GM11168 (cell line): ENCODE measurements at regions not wholly inside any gene's neighbourhood (a gene's known extent, or its start where the extent isn't known, plus 50 kb on each side); places are given as distances from the start of the nearest gene placed in this dataset.

Experiments used
- in situ Hi-C: fragments of 300-500 bp; cut with MboI; formaldehyde crosslinking; loops from one replicate; pipeline ENCODE4 v1.12.0; 2022; ENCODE audit warnings: low sequenced_read_pairs; ENCODE audit not compliant: unreplicated experiment

DNA sequence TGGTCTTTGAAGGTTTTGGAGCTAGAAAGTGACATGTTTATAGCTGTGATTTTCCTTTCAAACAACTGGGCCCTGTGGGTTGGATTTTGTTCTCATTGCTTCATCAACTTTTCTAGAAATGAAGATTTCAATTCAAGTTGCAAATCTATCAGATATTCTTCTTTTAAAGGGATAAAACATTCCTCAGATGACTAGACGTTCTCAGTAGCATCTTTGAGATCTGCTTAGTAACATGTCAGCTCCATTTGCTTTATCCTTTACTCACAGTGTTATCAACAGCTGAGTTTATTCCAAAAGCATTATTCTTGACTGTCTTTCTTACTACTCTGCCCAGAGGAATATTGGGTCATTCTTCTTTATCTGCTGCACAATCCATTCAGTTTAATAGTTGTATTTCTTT is 108.2 kb upstream of the GIMD1 start:
- in situ Hi-C loops, result no loop called here

DNA sequence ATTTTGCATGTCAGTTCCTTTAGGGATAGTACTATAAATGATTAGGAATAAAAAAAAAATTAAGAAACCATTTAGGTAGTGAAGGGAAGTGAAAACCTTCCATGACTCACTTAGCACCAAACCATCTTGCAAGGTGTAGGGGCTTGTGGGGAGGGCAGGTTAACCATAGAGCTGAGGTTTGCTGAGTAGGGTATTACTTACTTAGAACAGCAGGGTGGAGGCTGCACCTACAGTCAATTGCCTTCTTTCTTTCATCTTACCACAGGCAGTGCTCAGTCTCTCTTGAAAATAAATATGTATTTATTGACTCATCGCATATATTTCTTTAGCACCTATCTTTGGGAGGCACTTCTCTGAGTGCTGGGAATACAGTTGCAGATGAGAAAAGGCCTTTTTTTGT is 104.9 kb upstream of the GIMD1 start:
- in situ Hi-C loops, result no loop called here

DNA sequence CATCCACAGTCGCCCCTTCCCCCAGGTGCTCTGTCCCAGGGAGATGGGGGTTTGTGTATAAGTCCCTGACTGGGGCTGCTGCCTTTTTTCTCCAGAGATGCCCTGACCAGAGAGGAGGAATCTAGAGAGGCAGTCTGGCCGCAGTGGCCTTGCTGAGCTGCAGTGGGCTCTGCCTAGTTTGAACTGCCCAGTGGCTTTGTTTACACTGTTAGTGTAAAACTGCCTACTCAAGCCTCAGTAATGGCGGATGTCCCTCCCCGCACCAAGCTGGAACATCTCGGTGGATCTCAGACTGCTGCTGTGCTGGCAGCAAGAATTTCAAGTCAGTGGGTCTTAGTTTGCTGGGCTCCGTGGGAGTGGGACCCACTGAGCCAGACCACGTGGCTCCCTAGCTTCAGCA is 102.6 kb upstream of the GIMD1 start:
- in situ Hi-C loops, result no loop called here

DNA sequence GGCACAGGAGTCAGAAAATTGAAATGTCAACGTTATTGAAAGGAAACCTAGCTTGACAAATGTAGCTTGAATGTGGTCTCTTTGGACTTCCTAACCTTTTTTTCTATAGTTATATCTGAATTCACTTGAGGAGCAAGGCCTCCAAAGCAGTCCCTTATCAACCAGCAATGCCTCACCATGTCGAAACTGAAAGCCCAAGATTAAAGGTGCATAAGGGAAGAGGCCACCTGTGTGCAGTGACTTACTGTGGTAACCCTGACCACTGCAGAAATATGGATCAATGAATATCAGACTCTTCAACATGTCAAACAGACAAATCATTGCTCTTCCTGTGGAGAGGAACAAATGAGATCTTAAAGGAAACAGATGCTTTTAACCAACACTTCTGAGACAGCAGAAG is 95.0 kb upstream of the GIMD1 start:
- in situ Hi-C loops, result no loop called here

DNA sequence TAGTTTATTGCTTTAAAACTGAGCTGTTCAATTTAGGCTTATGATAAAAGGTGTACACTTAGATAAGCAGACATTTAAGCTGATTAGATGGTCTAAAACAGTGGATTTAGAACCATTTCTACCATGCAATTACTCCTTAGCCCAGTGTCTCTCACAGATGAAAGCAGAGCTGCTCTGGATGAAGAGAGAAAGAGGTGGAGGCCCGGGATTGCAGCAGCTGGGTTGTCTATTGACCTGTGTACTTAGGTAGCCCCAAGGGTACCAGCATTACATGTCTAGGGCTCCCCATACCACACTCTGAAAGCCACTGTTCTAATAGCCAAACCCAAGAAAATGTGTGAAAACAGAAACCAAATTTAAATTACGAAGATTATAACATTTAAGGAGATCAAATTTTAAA is 86.0 kb upstream of the GIMD1 start:
- in situ Hi-C loops, result no loop called here

DNA sequence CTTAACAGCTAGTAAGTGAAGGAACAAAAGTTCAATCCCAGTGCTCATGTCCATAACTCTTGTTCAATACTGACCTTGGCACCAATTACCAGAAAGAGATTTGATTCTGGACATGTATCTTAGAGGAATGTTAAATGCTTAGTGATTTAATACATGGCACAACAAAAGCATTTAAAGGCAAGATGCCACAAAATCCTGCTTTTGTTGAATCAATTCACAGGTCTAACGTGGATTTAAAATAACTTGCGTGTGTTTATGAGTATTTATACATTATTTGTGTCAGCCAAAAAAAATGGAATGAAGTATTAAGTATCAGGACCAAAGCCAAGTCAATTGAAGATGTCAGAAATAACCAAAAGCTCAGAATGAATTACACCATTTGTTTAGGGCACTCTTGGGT is 85.4 kb upstream of the GIMD1 start:
- in situ Hi-C loops, result no loop called here

DNA sequence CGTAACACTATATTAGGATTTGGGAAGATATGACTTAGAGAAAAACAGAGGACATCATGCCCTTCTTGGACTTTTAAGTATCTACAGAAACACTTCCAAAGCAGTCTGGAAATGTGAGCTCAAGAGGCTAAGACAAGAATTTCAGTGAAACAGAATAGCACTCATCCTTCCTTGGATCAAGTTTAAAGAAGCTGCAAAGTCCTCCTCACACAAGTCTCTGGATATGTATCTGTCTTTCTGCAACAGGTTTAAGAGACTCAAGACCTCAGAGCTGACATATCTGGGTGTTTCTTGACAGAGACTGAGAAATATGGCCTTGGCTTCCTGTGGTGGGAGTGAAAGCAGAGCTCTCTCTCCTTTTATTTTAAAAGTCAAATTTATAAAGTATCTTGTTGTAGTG is 82.5 kb upstream of the GIMD1 start:
- in situ Hi-C loops, result no loop called here

DNA sequence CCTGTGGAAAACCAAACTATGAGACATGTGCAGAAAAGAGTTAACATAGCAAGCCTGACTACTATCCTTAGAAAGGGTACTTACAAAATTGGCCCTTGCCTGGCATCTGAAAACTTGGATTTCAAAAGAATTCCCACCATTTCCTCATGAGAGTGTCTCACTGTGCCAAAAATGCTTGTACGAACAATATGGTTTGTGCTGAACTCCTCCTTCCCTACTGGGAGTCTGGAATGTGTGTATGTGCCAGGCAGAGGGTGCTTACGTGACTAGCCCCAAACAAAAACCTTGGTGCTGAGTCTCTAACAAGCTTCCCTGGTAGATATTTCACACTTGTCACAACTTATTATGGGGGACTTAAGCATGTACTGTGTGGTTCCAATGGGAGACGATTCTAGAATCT is 81.7 kb upstream of the GIMD1 start:
- in situ Hi-C loops, result no loop called here

DNA sequence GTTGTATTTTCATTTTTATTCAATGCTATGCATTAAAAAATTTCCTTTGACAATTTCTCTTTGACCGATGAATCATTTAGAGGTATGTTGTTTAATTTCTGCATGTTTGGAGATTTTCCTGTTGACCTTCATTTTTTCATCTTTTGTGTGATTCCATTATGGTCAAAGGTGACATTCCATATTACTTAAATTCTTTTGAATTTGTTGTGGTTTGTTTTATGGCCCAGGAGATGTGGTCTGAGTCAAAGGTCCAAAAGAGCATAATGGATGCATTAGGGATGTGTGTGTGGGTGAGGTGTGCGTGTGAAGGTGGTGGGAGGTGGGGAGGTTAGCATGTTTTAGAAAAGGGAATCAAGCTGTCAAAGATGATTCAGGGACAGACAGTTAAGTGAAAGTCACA is 76.0 kb upstream of the GIMD1 start:
- in situ Hi-C loops, result no loop called here

DNA sequence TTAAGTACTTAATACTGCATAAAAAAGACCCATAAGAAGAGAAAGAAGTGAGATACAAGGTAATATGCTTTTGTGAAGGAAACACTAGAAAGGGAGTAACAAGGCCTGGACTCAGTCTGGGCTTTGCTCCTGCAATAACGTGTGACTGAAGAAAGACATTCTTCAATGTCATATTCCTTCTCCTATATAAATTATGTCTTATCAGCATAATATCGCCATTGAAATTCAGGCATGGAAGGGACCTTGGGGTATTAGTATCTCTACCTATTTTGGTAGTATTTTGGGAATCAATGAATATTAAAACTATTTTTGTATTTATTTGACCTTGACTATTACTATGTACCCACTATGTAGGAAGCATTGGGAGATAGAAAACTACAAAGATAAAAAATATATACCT is 62.2 kb upstream of the GIMD1 start:
- in situ Hi-C loops, result no loop called here

DNA sequence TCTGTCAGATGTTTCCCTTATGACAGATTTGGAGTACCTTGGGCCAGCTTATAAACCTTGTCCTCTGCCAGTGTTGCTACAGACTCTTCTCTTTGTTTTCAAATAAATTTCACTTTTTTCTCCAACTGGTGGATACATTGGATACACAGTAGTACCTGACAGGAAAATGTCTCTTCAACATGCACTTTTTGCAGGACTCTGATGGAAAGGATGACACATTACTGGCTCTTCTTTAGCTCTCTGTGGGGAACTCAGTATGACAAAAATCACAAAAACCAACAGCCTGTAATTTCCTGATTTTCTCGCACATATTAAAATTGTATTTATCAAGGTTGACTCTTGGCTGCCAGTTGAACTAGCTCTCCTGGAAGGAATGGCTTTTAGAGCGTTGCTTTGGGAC is 61.3 kb upstream of the GIMD1 start:
- in situ Hi-C loops, result no loop called here

DNA sequence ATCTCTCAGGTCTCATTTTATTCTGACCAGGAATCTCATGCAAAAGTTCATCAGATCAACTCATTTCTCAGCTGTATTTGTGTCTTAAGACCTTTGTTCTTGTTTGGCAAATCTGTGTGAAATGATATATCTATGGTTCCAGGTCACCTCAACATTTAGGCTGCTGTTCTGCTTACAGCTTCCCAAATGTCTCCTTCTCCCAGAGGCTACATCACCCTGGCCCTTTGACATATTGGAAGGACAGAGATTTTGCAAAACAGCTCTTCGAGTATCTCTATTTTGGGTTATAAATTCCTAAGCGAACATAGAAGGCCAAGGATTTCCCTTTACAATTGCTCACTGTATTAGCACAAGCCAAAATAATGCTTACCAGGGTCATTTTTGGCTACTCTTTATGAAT is 57.5 kb upstream of the GIMD1 start:
- in situ Hi-C loops, result no loop called here

DNA sequence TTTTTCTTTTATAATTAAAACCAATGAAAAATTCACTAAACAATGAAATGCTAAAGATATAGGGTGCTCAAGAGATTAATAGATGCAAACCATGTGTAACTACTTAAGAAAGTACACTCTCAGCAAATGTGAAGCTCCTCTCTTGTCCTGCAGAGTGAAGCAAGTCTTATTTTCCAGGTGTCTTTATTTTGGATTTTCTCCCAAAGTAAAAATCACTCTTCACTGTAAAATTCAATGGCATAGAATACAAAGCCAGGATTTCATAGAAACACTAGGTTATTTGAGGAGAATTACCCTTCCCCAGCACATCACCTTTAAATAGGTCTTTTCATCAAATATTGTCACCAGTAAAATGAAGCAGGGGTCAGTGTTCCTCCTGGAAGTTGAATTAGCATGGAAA is 57.0 kb upstream of the GIMD1 start:
- in situ Hi-C loops, result no loop called here

DNA sequence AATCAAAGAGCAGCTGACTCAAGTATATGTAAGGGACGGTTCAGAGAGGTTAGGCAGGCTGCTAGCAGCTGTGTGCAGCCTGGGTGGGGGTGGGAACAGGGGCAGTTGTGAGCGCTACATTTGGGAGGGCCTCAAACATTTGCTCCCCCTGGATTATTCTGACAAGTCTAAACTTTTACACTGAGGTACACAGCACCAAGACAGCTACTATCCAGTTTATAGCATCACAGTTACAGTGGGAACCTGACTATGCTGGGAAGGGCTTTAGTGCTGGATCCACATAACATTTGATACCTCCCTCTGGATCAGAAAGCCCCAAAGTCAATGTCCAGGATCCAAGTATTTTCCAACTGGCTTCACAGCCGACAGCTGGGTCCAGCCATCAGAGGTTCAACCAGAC is 55.8 kb upstream of the GIMD1 start:
- in situ Hi-C loops, result no loop called here

DNA sequence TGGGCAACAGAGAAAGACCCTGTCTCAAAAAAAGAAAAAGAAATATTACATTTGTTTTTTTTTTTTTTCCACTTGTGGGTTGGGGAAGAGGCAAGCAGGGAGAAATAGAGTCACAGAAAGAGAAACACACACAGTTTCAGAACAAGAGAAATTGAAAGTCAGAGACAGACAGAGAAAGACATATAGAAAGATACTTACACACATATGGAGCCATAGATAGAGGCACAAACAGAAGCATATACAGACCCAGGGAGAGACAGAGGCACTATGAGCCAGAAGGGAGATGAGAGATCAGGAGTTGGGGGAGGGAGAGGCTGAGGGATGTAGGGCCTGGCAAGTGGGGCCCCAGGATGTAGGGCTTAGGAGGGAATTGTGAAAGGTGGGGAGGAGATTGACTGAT is 55.2 kb upstream of the GIMD1 start:
- in situ Hi-C loops, result no loop called here

DNA sequence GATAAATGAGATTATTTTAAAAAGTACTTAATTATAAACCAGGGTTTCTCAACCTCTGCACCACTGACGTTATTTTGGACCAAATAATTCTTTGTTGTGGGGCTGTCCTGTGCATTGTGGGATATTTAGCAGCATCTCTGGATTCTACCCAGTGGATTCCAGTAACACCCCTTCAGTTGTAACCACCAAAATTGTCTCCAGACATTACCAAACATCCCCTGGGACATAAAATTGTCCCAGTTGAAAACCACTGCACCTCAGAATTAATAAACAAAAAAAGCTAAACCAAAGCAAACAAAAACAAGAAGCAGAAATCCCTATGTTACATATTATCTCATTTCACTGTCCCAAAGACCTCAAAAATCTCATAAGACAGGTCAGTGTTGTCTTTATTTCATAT is 54.2 kb upstream of the GIMD1 start:
- in situ Hi-C loops, result no loop called here

DNA sequence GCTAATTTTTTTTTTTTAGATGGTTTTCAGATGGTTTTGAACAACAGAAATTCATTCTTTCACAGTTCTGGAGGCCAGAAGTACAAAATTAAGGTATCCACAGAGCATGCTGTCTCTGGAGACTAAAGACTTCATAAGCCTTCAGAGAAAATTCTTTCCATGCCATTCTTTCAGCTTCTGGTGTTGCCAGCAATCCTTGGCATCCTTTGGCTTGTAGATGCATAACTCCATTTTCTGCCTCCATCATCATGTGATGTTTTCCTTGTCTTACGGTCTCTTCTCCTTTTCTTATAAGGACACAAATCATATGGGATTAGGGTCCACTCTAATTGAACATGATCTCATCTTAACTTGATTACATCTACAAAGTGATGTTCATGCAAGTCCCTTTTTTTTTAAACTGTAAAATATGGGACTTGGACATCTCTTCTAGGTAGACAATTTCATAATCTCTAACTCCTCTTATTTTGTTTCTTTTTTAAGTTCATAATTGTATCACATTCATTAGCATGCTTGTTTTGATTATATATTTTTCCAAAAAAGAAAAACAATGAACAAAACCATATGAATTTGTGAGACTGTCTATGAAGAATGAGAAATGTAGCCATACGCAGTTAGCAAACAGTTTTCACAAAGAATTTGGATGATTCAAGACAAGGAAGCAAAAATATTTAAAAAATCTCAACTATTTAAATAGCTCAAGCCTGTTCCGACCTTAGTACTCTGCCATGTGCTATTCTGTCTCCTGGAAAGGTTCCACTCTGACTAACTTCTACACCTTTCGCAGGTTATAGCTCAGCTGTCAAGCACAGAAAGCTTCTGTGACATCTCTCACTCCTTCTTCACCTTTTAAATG is 53.1 kb upstream of the GIMD1 start:
- in situ Hi-C loops, result no loop called here

DNA sequence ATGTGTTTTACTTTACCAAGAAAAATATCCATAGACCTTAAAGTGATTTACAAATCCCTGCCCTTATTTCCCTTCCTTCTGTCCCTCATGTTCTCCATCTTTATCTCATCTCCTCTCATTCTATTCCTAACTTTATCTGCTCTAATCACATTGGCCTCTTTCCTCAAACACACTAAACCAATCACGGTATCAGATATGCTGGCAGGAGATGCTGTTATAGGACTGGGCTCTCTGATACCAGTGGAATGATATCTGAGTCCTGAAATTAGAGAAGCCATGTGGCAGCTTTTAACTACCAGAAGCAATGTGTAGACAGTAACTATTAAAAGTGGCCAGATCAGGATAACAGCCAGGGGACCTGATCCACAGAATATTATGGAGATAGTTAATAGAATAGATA is 49.9 kb upstream of the GIMD1 start:
- in situ Hi-C loops, result no loop called here
